ENCODE measurements at regions not wholly inside any gene's neighbourhood (a gene's known extent, or its start where the extent isn't known, plus 50 kb on each side); places are given as distances from the start of the nearest gene placed in this dataset.

GRCh38 chr11:128346804-128347203 is 240.6 kb downstream of the ETS1 start:
- no peak for TF ChIP-seq POLR2A (IDR thresholded peaks at IDR 0.05; ENCODE audit: low read depth, low read length)
- no peak for TF ChIP-seq SPI1 (IDR thresholded peaks at IDR 0.05; ENCODE audit: low read depth, low read length)

Measured in GM12891 (cell line).